ENCODE measurements at regions not wholly inside any gene's neighbourhood (a gene's known extent, or its start where the extent isn't known, plus 50 kb on each side); places are given as distances from the start of the nearest gene placed in this dataset.
"Not testable (repeated sequence)": the region's sequence is repeated elsewhere in the genome, so short reads cannot be mapped to it uniquely, and the experiment has no call there.

- DNase-seq, result no peak
Observed at GRCh38 chr9:108762348-108763055, 93.3 kb downstream of the ACTL7B start.

GRCh38 chr9:108761655-108762347 is 94.0 kb downstream of the ACTL7B start:
- DNase-seq, result peak; percentile 10

- no peak for DNase-seq
Observed at GRCh38 chr9:108760841-108761240, 94.9 kb downstream of the ACTL7B start.

DNA sequence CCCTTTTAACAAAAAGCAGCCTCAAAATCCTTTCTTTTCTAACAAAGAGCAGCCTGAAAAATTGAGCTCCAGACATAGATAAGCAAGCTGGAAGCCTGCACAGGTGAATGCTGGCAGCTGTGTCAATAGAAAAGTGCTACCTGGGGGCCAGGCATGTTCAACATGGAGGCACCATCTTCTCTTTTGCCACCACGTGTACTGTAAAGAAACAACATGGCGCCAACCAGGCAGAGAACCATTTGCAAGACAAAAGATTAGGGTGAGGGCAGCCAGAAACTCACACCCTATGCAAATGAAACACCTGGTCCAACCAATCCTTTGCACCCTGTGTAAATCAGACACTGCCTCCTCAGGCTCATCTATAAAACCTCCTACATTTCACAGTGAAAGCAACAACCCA is 96.0 kb downstream of the ACTL7B start:
- DNase-seq, result no peak

DNA sequence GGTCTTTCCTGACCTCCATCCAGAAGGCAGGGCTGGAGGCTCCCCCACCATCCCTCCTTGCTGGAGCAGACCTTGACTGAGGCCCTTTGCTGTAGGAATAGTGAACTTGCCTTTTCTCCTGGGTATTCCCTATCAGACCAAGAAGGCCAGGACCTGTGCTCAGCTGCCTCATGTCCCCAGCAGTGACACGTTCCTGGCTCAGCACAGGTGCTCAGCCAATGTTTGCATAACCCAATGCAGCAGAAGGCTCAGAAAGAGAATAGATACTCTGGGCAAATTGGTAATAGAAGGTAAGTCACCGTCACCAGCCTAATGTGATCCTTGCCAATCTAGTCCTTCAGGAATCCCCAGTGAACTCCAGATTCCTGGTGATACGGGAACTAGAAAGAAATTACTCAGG is 96.4 kb downstream of the ACTL7B start:
- no peak for DNase-seq

GRCh38 chr9:108756746-108757490 is 98.9 kb downstream of the ACTL7B start:
- no peak for DNase-seq

DNA sequence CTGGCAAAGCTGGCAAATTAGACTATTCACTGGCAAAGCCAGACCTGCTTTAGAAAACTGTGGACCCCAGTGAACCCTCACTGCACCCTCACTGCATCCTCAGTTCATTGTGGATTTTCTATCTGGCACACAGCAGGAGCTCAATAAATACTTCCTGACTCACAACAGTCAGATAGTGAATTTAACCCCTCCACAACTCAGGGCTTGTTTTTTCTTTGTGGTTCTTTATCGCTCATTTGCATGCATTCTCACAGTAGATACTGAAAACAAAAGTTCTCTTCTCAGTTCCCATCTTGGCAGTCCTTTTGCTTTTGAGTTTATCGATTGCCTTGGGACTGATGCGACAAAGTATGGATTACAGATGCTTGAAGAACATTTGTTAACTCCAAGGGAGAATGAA is 99.8 kb downstream of the ACTL7B start:
- no peak for DNase-seq

GRCh38 chr9:108751369-108751768 is 104.4 kb downstream of the ACTL7B start:
- no peak for DNase-seq

DNA sequence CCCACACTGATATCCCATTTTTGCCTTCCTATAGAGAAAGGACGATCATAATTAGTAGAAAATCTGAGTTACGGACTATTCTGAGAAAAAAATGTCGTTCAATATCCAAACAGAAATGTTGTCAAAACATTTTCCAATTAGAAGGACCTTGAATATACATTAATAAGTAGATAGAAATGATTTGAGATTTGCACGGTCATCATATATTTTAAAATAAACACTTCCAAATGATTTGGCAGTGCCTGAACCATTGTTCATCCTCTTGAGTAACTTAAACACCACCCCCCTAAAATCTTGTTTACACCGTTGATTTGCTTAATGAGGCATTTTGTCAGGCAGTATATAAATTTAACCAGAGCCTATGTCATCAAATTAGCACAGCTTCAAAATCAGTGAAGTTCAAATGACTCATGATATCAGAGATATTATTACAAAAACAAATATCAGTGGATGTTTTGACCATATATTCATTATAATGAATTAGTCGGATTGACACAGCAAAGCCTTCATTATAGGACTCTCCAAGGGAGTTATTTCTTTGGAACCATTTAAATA is 105.0 kb downstream of the ACTL7B start:
- no peak for DNase-seq

DNA sequence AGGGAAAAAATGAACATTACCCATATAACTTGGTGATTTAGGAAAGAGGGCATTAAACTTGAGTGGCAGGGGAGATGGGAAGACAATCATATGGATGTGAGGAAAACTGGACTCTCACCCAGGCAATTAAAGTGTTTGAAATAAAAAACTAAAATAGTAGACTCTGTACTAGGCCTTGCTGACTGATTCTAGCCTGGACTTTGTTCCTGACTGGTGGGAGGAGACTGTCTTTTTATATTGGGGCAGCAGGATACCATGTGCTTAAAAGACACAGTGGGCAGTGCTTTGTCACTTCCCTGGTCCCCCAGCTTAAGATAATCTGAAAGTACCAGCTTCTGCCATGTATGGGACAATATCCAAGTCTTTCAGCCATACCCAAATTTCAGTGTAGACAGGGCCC is 107.0 kb downstream of the ACTL7B start:
- no peak for DNase-seq

- no peak for DNase-seq
Observed at GRCh38 chr9:108746864-108747263, 108.9 kb downstream of the ACTL7B start.

GRCh38 chr9:108746001-108746400 is 109.8 kb downstream of the ACTL7B start:
- no peak for DNase-seq

DNA sequence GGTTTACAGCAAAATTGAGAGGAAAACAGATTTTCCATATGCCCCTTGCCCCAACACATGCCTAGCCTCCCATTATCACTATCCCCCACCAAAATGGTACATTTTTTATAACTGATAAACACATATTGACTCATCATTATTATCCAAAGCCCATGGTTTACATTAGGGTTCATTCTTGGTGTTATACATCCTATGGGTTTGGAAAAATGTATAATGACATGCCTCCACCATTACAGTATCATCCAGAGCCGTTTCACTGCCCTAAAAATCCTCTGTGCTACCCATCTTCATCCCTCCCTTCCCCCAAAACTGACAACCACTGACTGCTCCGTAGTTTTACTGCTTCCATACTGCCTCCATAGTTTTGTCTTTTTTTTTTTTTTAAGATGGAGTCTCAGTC is 111.1 kb downstream of the ACTL7B start:
- DNase-seq, result no peak

DNA sequence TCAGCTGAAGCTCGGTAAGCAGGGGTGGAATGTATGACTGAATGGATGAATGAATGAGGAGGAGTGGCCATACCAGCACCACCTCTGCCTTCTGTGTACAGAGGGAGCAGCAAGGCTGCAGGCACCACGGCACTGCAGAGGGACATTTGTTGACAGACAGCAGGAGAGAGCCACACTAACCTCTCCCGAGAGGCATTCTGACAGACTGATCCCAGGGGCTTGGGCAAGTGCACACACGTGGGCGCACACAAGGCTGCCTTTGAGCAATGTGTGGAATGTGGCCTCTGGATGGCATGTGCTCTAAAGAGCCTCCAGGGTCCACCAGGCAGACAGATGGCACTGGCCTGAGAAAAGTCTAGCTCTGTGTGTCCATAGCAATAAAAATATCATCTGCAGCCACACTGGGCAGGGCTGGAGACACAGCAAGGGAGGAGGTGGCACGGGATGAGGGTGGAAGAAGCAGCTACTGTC is 111.8 kb downstream of the ACTL7B start:
- DNase-seq, result no peak

DNA sequence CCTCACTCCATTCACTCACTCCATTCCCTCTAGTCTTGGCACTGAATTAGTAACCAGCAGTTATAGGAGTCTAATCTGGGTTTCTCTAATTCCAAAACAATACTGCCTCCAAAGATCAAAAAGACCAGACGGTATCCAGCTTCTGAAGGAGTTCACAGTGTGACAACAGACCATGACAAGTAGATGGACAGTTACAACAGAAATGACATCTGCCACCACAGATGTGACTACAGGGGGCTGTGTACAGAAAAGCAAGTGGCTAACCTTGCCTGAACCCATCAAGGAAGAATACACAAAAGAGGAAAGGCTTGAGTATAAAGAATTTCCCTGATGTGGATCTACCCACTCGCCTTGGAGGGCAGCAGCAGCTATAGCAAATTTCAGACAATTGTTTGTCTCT is 112.4 kb downstream of the ACTL7B start:
- DNase-seq, result no peak

- no peak for DNase-seq
Observed at GRCh38 chr9:108742191-108742590, 113.6 kb downstream of the ACTL7B start.

GRCh38 chr9:108731292-108731691 is 124.5 kb downstream of the ACTL7B start:
- not testable (repeated sequence) for DNase-seq

DNA sequence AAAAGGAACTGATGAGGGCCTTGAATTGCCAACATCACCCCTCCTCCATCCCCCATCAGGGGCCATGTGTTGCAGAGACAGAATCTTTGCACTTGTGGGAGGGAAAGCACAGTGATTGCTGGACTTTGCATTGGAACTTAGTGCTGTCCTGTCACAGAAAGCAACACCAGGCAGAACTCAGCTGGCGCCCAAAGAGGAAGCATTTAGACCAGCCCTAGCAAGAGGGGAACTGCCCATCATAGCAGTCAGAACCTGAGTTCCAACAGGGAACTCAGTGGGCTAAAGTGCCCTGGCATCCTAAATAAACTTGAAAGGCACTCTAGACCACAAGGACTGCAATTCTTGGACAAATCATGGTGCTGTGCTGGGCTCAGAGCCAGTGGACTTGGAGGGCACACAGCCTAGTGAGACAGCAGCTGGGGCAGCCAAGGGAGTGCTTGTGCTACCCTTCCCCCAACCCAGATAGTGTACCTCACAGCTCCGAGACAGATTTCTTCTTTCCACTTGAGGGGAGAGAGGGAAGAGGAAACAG is 128.1 kb downstream of the ACTL7B start:
- DNase-seq, result no peak

DNA sequence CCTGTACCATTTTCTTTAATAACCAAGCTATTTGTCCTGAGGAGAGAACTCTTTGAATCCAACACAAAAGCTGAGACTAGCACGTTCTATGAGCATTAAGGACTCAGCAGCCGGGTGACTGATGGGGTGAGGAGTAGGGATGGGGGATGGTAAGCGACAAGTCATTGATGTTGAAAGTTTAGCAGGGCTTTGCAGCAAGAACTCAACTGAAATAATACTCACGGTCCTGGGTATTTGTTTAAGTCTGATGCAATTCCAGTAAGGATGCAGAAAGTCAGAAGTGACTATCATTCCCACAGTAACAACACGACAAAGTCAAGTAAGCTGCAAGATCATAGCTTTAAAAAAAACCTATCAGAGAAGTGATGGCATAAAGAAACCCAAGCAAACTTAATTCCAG is 131.1 kb downstream of the ACTL7B start:
- no peak for DNase-seq

DNA sequence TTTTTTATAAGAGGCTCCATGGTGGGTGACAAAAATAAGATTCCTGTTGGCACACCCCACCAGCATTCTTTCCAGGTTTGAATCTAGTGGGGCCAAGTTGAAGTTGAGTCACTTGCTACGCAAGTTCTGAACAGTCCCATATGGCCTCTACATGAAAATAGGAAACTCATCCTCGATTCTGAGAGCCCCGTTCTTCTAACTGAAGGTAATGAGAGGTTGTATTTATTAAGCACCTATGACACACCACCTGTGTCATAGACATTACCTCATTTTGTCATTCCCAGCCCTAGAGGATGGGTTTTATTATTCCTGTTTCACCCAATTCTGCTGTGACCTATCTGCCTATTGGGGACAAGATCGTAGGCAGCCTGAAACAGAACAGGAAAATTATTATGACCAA is 131.7 kb downstream of the ACTL7B start:
- no peak for DNase-seq

DNA sequence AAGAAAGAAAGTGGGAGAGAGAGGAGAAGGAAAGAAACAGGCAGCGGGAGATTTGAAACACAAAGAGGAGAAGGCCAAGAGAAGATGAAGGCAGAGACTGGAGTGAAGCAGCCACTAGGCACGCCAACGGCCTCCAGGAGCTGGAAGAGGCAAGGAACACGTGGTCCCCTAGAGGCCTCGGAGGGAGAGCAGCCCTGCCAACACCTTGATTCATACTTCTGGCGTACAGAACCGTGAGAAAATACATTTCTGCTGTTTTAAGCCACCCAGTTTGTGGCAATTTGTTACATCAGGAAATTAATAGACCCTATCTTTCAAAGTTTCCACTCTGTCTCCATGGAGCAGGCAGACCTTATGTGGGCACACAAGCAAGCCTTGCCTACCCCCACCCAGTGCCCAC is 133.4 kb downstream of the ACTL7B start:
- no peak for DNase-seq

GRCh38 chr9:108720191-108720642 is 135.6 kb downstream of the ACTL7B start:
- no peak for DNase-seq

DNA sequence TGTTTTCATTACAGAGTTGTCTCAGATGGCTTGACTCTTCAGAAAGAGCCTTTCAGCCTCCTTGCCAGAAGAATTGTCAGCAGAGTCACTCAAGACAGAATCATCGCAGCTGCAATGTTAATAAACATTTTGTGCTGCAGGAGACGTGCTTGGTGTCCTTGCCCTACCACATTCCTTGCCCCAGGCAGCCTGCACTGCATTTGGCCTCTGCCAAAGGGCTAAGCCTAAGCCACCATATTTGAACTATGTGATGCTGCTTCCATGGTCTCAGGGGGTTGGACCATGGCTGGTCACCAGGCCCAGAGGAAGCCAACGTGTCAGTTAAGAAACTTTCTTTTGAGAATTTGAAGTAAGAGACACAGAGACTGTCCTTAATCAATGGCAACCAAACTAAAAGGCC is 145.4 kb downstream of the ACTL7B start:
- DNase-seq, result no peak
